ENCODE measurements at regions not wholly inside any gene's neighbourhood (a gene's known extent, or its start where the extent isn't known, plus 50 kb on each side); places are given as distances from the start of the nearest gene placed in this dataset.

- Histone ChIP-seq H3K4me1 (ENCODE audit: control insufficient read depth, low read depth, low read length) (no peaks in the 10 kb centered on the region), H3K36me3 (ENCODE audit: control insufficient read depth, low read depth, low read length) (no peaks in the 10 kb centered on the region), H3K4me3 (ENCODE audit: low read length) (no peak overlapping the region), H3K27me3 (ENCODE audit: control insufficient read depth, insufficient read depth, low read length) (no peaks in the 10 kb centered on the region), H3K9me3 (ENCODE audit: control insufficient read depth, low read depth, low read length) (no peaks in the 10 kb centered on the region), H3K9ac (ENCODE audit: low read length) (no peak overlapping the region), H3K27ac (ENCODE audit: low read length) (no peak overlapping the region)
These were observed 282.7 kb upstream of the PRDM1 start for GRCh38 chr6:105803442-105803841.

- H3K4me1 ChIP-seq (ENCODE audit: control insufficient read depth, low read depth, low read length), result no peaks in the 10 kb centered on the region
These were observed 283.4 kb upstream of the PRDM1 start for GRCh38 chr6:105802703-105803102.

GRCh38 chr6:105800871-105801270 lies 285.3 kb upstream of the PRDM1 start:
- Histone ChIP-seq H3K4me3 (ENCODE audit: low read length) (no peak overlapping the region), H3K27me3 (ENCODE audit: control insufficient read depth, insufficient read depth, low read length) (no peaks in the 10 kb centered on the region), H3K27ac (ENCODE audit: low read length) (no peak overlapping the region), H3K4me1 (ENCODE audit: control insufficient read depth, low read depth, low read length) (no peaks in the 10 kb centered on the region), H3K9ac (ENCODE audit: low read length) (no peak overlapping the region), H3K9me3 (ENCODE audit: control insufficient read depth, low read depth, low read length) (no peaks in the 10 kb centered on the region), H3K36me3 (ENCODE audit: control insufficient read depth, low read depth, low read length) (no peaks in the 10 kb centered on the region)

More at GRCh38 chr6:105802703-105803102, 283.4 kb upstream of the PRDM1 start:
- Histone ChIP-seq H3K36me3 (ENCODE audit: control insufficient read depth, low read depth, low read length) (no peaks in the 10 kb centered on the region), H3K4me3 (ENCODE audit: low read length) (no peak overlapping the region), H3K9me3 (ENCODE audit: control insufficient read depth, low read depth, low read length) (no peaks in the 10 kb centered on the region), H3K9ac (ENCODE audit: low read length) (no peak overlapping the region), H3K27me3 (ENCODE audit: control insufficient read depth, insufficient read depth, low read length) (no peaks in the 10 kb centered on the region), H3K27ac (ENCODE audit: low read length) (no peak overlapping the region)

- Histone ChIP-seq H3K4me3 (ENCODE audit: low read length) (no peak overlapping the region), H3K36me3 (ENCODE audit: control insufficient read depth, low read depth, low read length) (no peaks in the 10 kb centered on the region), H3K4me1 (ENCODE audit: control insufficient read depth, low read depth, low read length) (no peaks in the 10 kb centered on the region), H3K27ac (ENCODE audit: low read length) (no peak overlapping the region), H3K9ac (ENCODE audit: low read length) (no peak overlapping the region), H3K9me3 (ENCODE audit: control insufficient read depth, low read depth, low read length) (no peaks in the 10 kb centered on the region), H3K27me3 (ENCODE audit: control insufficient read depth, insufficient read depth, low read length) (no peaks in the 10 kb centered on the region)
These were observed 285.7 kb upstream of the PRDM1 start for GRCh38 chr6:105800398-105800797.

GRCh38 chr6:105799056-105799455 lies 287.1 kb upstream of the PRDM1 start:
- Histone ChIP-seq H3K36me3 (ENCODE audit: control insufficient read depth, low read depth, low read length) (no peaks in the 10 kb centered on the region), H3K27ac (ENCODE audit: low read length) (no peak overlapping the region), H3K4me1 (ENCODE audit: control insufficient read depth, low read depth, low read length) (no peaks in the 10 kb centered on the region), H3K27me3 (ENCODE audit: control insufficient read depth, insufficient read depth, low read length) (no peaks in the 10 kb centered on the region), H3K4me3 (ENCODE audit: low read length) (no peak overlapping the region), H3K9me3 (ENCODE audit: control insufficient read depth, low read depth, low read length) (no peaks in the 10 kb centered on the region), H3K9ac (ENCODE audit: low read length) (no peak overlapping the region)

- no peaks in the 10 kb centered on the region for H3K27me3 ChIP-seq (ENCODE audit: control insufficient read depth, insufficient read depth, low read length)
- no peaks in the 10 kb centered on the region for H3K4me1 ChIP-seq (ENCODE audit: control insufficient read depth, low read depth, low read length)
- no peak overlapping the region for H3K9ac ChIP-seq (ENCODE audit: low read length)
- no peaks in the 10 kb centered on the region for H3K9me3 ChIP-seq (ENCODE audit: control insufficient read depth, low read depth, low read length)
- H3K4me3 ChIP-seq (ENCODE audit: low read length), result no peak overlapping the region
- no peaks in the 10 kb centered on the region for H3K36me3 ChIP-seq (ENCODE audit: control insufficient read depth, low read depth, low read length)
- no peak overlapping the region for H3K27ac ChIP-seq (ENCODE audit: low read length)
These were observed 288.1 kb upstream of the PRDM1 start for GRCh38 chr6:105797983-105798453.

- H3K4me3 ChIP-seq (ENCODE audit: low read length), result no peak overlapping the region
These were observed 288.7 kb upstream of the PRDM1 start for GRCh38 chr6:105797286-105797979.

GRCh38 chr6:105795913-105796517 lies 290.1 kb upstream of the PRDM1 start:
- Histone ChIP-seq H3K27me3 (ENCODE audit: control insufficient read depth, insufficient read depth, low read length) (no peaks in the 10 kb centered on the region), H3K36me3 (ENCODE audit: control insufficient read depth, low read depth, low read length) (no peaks in the 10 kb centered on the region), H3K4me3 (ENCODE audit: low read length) (no peak overlapping the region), H3K9me3 (ENCODE audit: control insufficient read depth, low read depth, low read length) (no peaks in the 10 kb centered on the region), H3K4me1 (ENCODE audit: control insufficient read depth, low read depth, low read length) (no peaks in the 10 kb centered on the region), H3K9ac (ENCODE audit: low read length) (no peak overlapping the region), H3K27ac (ENCODE audit: low read length) (no peak overlapping the region)

More at GRCh38 chr6:105797286-105797979, 288.7 kb upstream of the PRDM1 start:
- Histone ChIP-seq H3K36me3 (ENCODE audit: control insufficient read depth, low read depth, low read length) (no peaks in the 10 kb centered on the region), H3K27me3 (ENCODE audit: control insufficient read depth, insufficient read depth, low read length) (no peaks in the 10 kb centered on the region), H3K27ac (ENCODE audit: low read length) (no peak overlapping the region), H3K4me1 (ENCODE audit: control insufficient read depth, low read depth, low read length) (no peaks in the 10 kb centered on the region), H3K9me3 (ENCODE audit: control insufficient read depth, low read depth, low read length) (no peaks in the 10 kb centered on the region), H3K9ac (ENCODE audit: low read length) (no peak overlapping the region)

- H3K4me3 ChIP-seq (ENCODE audit: low read length), result no peak overlapping the region
- H3K27me3 ChIP-seq (ENCODE audit: control insufficient read depth, insufficient read depth, low read length), result no peaks in the 10 kb centered on the region
- no peaks in the 10 kb centered on the region for H3K9me3 ChIP-seq (ENCODE audit: control insufficient read depth, low read depth, low read length)
- H3K4me1 ChIP-seq (ENCODE audit: control insufficient read depth, low read depth, low read length), result no peaks in the 10 kb centered on the region
- H3K36me3 ChIP-seq (ENCODE audit: control insufficient read depth, low read depth, low read length), result no peaks in the 10 kb centered on the region
- H3K27ac ChIP-seq (ENCODE audit: low read length), result no peak overlapping the region
- no peak overlapping the region for H3K9ac ChIP-seq (ENCODE audit: low read length)
These were observed 290.8 kb upstream of the PRDM1 start for GRCh38 chr6:105795366-105795765.

GRCh38 chr6:105794870-105795269 lies 291.3 kb upstream of the PRDM1 start:
- H3K4me1 ChIP-seq (ENCODE audit: control insufficient read depth, low read depth, low read length), result no peaks in the 10 kb centered on the region
- no peaks in the 10 kb centered on the region for H3K36me3 ChIP-seq (ENCODE audit: control insufficient read depth, low read depth, low read length)
- H3K9ac ChIP-seq (ENCODE audit: low read length), result no peak overlapping the region
- no peaks in the 10 kb centered on the region for H3K9me3 ChIP-seq (ENCODE audit: control insufficient read depth, low read depth, low read length)
- no peaks in the 10 kb centered on the region for H3K27me3 ChIP-seq (ENCODE audit: control insufficient read depth, insufficient read depth, low read length)
- no peak overlapping the region for H3K27ac ChIP-seq (ENCODE audit: low read length)
- H3K4me3 ChIP-seq (ENCODE audit: low read length), result no peak overlapping the region

- Histone ChIP-seq H3K4me3 (ENCODE audit: low read length) (no peak overlapping the region), H3K4me1 (ENCODE audit: control insufficient read depth, low read depth, low read length) (no peaks in the 10 kb centered on the region), H3K9ac (ENCODE audit: low read length) (no peak overlapping the region), H3K27ac (ENCODE audit: low read length) (no peak overlapping the region), H3K9me3 (ENCODE audit: control insufficient read depth, low read depth, low read length) (no peaks in the 10 kb centered on the region), H3K27me3 (ENCODE audit: control insufficient read depth, insufficient read depth, low read length) (no peaks in the 10 kb centered on the region), H3K36me3 (ENCODE audit: control insufficient read depth, low read depth, low read length) (no peaks in the 10 kb centered on the region)
These were observed 291.9 kb upstream of the PRDM1 start for GRCh38 chr6:105794239-105794638.

- H3K4me3 ChIP-seq (ENCODE audit: low read length), result no peak overlapping the region
- no peaks in the 10 kb centered on the region for H3K27me3 ChIP-seq (ENCODE audit: control insufficient read depth, insufficient read depth, low read length)
- no peaks in the 10 kb centered on the region for H3K4me1 ChIP-seq (ENCODE audit: control insufficient read depth, low read depth, low read length)
- H3K27ac ChIP-seq (ENCODE audit: low read length), result no peak overlapping the region
- no peaks in the 10 kb centered on the region for H3K36me3 ChIP-seq (ENCODE audit: control insufficient read depth, low read depth, low read length)
- H3K9me3 ChIP-seq (ENCODE audit: control insufficient read depth, low read depth, low read length), result no peaks in the 10 kb centered on the region
- no peak overlapping the region for H3K9ac ChIP-seq (ENCODE audit: low read length)
These were observed 293.0 kb upstream of the PRDM1 start for GRCh38 chr6:105793130-105793529.
